HL-60 (cell line): ENCODE measurements at regions not wholly inside any gene's neighbourhood (a gene's known extent, or its start where the extent isn't known, plus 50 kb on each side); places are given as distances from the start of the nearest gene placed in this dataset.

Experiments
- DNase-seq, 2 experiments: peaks; one replicate each; pipeline ENCODE4 v3.0.0-alpha.2; 2010 to 2020; ENCODE audit warnings: low read depth in 1 of 2, low spot score in 1 of 2
- H3K27ac ChIP-seq: fragments of 250-450 bp; sonication (Bioruptor Pico); replicated peaks from 2 replicates; pipeline ENCODE4 v1.5.1; 2020; ENCODE audit warnings: mild to moderate bottlenecking, moderate library complexity
- H3K27me3 ChIP-seq: fragments of 250-450 bp; sonication (Bioruptor Pico); 2 replicates; pipeline ENCODE4 v1.5.1; 2021; ENCODE audit warnings: mild to moderate bottlenecking, moderate library complexity; ENCODE audit not compliant: insufficient read depth, poor library complexity, severe bottlenecking
- H3K4me3 ChIP-seq: replicated peaks from 2 replicates; pipeline ENCODE4 v1.5.1; 2011; ENCODE audit warnings: mild to moderate bottlenecking, control low read depth, low read length; ENCODE audit not compliant: insufficient read depth
- GABPA ChIP-seq: IDR thresholded peaks from 2 replicates; pipeline ENCODE4 v1.6.1; 2012; ENCODE audit warnings: low read depth
- POLR2AphosphoS5 ChIP-seq: IDR thresholded peaks from 2 replicates; pipeline ENCODE4 v1.6.1; 2012; ENCODE audit warnings: low read depth
- SPI1 ChIP-seq: IDR thresholded peaks from 2 replicates; pipeline ENCODE4 v1.6.1; 2012; ENCODE audit warnings: low read depth, mild to moderate bottlenecking, borderline replicate concordance
- TF ChIP-seq, protein P1 (sequence below): IDR thresholded peaks from one replicate; pipeline ENCODE4 v1.5.1; 2011; ENCODE audit warnings: low read length, control low read depth, inconsistent platforms; ENCODE audit not compliant: insufficient read depth
- TF ChIP-seq, protein P2 (sequence below): IDR thresholded peaks from 2 replicates; pipeline ENCODE4 v1.6.1; 2012; ENCODE audit warnings: low read depth; ENCODE audit not compliant: insufficient replicate concordance

DNA sequence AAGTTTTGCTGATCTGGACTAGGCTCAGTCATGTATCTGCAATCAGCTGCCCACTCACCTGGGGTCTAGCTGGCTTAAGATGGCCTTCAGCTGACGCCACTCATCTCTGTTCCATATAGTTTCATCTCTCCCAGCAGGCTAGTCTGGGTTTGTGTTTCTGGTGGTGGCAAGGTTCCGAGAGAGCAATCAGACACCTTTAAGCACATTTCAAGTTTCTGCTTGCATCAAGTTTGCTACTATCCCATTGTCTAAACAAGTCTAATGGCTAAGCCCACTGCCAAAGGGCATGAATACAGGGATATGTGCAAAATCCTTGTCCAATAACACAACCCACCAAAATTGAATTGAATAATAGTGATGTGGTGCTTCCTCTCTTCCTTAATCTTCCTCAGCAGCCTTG, 251.7 kb downstream of the PIK3R1 start:
- TF ChIP-seq SPI1 (no peak), POLR2AphosphoS5 (no peak), GABPA (no peak)
- TF ChIP-seq, protein P1, sequence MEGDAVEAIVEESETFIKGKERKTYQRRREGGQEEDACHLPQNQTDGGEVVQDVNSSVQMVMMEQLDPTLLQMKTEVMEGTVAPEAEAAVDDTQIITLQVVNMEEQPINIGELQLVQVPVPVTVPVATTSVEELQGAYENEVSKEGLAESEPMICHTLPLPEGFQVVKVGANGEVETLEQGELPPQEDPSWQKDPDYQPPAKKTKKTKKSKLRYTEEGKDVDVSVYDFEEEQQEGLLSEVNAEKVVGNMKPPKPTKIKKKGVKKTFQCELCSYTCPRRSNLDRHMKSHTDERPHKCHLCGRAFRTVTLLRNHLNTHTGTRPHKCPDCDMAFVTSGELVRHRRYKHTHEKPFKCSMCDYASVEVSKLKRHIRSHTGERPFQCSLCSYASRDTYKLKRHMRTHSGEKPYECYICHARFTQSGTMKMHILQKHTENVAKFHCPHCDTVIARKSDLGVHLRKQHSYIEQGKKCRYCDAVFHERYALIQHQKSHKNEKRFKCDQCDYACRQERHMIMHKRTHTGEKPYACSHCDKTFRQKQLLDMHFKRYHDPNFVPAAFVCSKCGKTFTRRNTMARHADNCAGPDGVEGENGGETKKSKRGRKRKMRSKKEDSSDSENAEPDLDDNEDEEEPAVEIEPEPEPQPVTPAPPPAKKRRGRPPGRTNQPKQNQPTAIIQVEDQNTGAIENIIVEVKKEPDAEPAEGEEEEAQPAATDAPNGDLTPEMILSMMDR, result no peak
- TF ChIP-seq, protein P2, sequence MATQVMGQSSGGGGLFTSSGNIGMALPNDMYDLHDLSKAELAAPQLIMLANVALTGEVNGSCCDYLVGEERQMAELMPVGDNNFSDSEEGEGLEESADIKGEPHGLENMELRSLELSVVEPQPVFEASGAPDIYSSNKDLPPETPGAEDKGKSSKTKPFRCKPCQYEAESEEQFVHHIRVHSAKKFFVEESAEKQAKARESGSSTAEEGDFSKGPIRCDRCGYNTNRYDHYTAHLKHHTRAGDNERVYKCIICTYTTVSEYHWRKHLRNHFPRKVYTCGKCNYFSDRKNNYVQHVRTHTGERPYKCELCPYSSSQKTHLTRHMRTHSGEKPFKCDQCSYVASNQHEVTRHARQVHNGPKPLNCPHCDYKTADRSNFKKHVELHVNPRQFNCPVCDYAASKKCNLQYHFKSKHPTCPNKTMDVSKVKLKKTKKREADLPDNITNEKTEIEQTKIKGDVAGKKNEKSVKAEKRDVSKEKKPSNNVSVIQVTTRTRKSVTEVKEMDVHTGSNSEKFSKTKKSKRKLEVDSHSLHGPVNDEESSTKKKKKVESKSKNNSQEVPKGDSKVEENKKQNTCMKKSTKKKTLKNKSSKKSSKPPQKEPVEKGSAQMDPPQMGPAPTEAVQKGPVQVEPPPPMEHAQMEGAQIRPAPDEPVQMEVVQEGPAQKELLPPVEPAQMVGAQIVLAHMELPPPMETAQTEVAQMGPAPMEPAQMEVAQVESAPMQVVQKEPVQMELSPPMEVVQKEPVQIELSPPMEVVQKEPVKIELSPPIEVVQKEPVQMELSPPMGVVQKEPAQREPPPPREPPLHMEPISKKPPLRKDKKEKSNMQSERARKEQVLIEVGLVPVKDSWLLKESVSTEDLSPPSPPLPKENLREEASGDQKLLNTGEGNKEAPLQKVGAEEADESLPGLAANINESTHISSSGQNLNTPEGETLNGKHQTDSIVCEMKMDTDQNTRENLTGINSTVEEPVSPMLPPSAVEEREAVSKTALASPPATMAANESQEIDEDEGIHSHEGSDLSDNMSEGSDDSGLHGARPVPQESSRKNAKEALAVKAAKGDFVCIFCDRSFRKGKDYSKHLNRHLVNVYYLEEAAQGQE, result no peak
- Histone ChIP-seq H3K27ac (no peak overlapping the region), H3K27me3 (no peaks in the 10 kb centered on the region)

DNA sequence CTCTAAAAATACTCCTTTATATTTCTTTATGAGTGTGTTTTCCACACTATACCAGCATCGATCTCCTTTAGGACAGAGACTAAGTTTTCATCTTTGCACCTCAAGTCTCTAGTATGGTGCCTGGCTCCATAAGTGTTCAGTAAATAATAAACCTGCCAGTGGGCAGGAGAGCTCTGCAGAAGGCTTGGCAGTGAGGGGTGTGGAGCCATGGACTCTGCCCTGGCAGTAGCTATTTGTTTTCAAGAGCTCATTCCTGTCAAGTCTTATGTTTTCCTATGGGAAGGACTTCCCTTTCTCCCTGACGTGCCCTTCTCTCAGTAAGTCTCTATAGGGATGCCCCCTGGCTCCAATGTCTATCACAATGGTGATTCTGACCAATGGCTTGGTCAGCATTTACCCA, 252.2 kb downstream of the PIK3R1 start:
- DNase-seq, result no peak
- no peak overlapping the region for H3K4me3 ChIP-seq
- no peak overlapping the region for H3K27ac ChIP-seq
- H3K27me3 ChIP-seq, result no peaks in the 10 kb centered on the region
- TF ChIP-seq, protein P2, result no peak
- TF ChIP-seq GABPA (no peak), POLR2AphosphoS5 (no peak), SPI1 (no peak)
- TF ChIP-seq, protein P1, result no peak

More for the DNA sequence above, 251.7 kb downstream of the PIK3R1 start:
- no peak for DNase-seq
- H3K4me3 ChIP-seq, result no peak overlapping the region

DNA sequence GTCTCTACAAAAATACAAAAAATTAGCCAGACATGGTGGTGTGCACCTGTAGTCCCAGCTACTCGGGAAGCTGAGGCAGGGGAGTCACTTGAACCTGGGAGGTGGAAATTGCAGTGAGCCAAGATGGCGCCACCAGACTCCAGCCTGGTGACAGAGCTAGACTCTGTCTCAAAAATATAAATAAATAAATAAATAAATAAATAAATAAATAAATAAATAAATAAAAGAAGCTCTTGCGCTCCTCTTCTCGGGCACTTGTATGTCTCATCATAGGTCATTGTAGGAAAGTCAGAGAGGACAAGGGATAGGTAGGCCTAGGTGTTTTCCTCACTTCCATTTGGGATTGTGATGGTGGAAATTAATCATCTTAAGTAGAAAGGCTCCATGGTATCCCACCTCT, 252.8 kb downstream of the PIK3R1 start:
- H3K4me3 ChIP-seq, result no peak overlapping the region
- TF ChIP-seq, protein P1, result no peak
- TF ChIP-seq GABPA (no peak), SPI1 (no peak), POLR2AphosphoS5 (no peak)
- TF ChIP-seq, protein P2, result no peak
- no peaks in the 10 kb centered on the region for H3K27me3 ChIP-seq
- DNase-seq, result no peak
- H3K27ac ChIP-seq, result no peak overlapping the region
